ENCODE measurements at regions not wholly inside any gene's neighbourhood (a gene's known extent, or its start where the extent isn't known, plus 50 kb on each side); places are given as distances from the start of the nearest gene placed in this dataset.

GRCh38 chr12:107467716-107468115, 217.9 kb upstream of the PWP1 start:
- DNase-seq (ENCODE audit: low spot score), result no peak
- H3K4me3 ChIP-seq, result no peak overlapping the region
- no peak overlapping the region for H3K27ac ChIP-seq
- no peak for TF ChIP-seq CTCF (IDR thresholded peaks at IDR 0.05)

DNA sequence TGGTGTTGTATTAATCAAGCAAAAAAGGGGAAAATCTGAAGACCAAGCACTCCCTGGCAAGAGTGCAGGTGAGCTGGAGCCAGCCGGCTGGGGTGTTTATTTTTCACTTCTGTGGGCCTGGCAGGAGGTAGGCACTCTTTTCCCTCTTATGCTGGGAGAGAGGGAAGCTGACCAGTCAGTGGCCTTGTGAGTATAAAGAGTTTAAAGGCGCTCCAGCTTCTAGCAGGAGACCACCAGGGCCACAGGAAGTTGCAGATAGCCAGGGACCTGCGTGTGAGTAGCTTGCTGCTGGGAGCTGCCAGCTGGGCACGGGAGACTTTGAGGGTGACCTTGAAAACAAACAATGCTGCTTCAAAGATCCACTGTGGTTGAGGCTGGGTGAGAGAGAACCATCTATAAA, 217.4 kb upstream of the PWP1 start:
- Histone ChIP-seq H3K27ac (no peak overlapping the region), H3K4me3 (no peak overlapping the region)
- TF ChIP-seq CTCF (IDR thresholded peaks at IDR 0.05), result no peak
- no peak for DNase-seq (ENCODE audit: low spot score)

DNA sequence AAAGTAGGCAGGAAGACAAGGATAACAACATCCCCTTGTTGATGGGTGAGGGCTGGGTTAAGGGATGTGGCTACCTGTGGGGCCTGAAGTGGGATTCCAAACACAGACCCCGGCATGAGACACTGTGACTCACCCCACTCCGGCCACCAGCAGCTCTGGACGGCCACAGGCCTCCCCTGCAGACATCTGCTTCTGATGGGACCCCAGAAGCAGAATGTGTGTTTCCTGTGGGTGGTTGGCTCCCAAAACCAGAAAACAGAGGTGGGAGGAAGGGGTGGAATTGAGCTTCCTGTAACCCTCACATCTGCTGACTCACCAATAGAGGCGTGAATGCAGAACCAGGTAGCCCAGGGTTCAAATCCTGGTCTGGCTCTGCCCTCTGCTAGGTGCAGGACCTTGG, 216.6 kb upstream of the PWP1 start:
- no peak overlapping the region for H3K4me3 ChIP-seq
- TF ChIP-seq CTCF (IDR thresholded peaks at IDR 0.05), result no peak
- H3K27ac ChIP-seq, result no peak overlapping the region
- DNase-seq (ENCODE audit: low spot score), result no peak

GRCh38 chr12:107470645-107471044, 215.0 kb upstream of the PWP1 start:
- no peak for TF ChIP-seq CTCF (IDR thresholded peaks at IDR 0.05)
- Histone ChIP-seq H3K27ac (no peak overlapping the region), H3K4me3 (no peak overlapping the region)
- no peak for DNase-seq (ENCODE audit: low spot score)

DNA sequence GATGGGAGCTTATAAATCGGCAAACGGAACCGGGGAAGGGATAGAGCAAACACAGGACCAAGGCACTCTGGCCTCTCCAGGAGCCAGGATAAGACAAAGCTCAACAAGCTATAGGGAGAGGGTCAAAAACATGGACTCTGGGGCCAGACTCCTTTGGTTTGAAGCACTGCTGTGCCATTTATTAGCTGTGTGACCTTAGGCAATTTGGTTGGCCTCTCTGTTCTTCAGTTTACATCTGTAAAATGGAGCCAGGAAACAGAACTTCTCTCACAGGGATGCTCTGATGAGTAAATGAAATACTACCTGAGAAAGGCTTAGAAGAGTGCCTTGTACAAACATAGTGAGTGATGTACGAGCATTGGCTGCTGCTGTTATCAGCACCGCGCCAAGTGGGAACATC, 213.3 kb upstream of the PWP1 start:
- no peak for DNase-seq (ENCODE audit: low spot score)
- H3K27ac ChIP-seq, result no peak overlapping the region
- no peak for TF ChIP-seq CTCF (IDR thresholded peaks at IDR 0.05)
- H3K4me3 ChIP-seq, result no peak overlapping the region

- no peak for DNase-seq (ENCODE audit: low spot score)
- Histone ChIP-seq H3K4me3 (no peak overlapping the region), H3K27ac (no peak overlapping the region)
- TF ChIP-seq CTCF (IDR thresholded peaks at IDR 0.05), result no peak
Observed at GRCh38 chr12:107474099-107474498, 211.5 kb upstream of the PWP1 start.

DNA sequence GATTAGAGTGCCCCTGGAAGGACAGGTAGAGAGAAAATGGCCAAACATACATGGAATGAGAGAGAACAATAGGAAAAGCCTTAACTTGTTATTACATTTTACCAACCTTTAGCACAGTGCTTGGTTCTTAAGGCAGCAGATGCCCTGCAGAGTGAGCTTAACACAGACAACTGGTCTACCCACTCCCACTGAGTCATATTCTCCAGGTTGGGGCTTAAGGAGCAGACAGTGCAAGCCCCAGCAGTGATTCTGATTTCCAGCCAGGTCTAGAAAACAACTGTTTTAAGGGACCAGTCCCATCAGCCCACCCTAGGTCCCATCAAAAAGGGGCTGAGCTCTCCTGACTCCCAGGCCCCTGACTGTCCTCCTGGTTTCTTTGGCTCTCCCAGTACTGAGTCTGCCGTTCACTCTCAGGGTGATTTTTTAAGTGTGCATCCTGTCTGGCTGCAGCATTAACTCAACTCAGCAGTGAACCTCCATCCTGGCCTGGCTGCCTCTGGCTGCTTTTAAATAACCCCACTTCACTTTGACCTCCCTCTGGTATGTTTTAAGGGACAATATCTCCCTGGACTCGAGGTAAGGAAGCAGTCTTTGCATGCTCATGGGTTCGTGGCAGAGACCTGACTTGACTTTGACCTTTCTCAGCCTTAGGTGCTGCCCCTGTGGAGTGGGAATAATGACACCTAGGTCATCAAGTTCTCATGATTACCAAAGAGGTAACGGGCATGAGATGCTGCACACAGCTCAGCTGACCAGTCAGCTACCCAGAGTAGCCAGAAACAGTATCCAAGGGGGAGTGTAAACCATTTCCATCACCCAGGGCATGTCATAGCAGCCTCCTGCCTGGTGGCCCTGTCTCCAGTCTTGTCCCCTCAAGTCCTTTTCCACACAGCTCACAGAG, 210.7 kb upstream of the PWP1 start:
- H3K27ac ChIP-seq, result no peak overlapping the region
- H3K4me3 ChIP-seq, result no peak overlapping the region
- no peak for TF ChIP-seq CTCF (IDR thresholded peaks at IDR 0.05)
- DNase-seq (ENCODE audit: low spot score), result no peak
